Nephron (organoid): ENCODE measurements at regions not wholly inside any gene's neighbourhood (a gene's known extent, or its start where the extent isn't known, plus 50 kb on each side); places are given as distances from the start of the nearest gene placed in this dataset.
"Not testable (repeated sequence)": the region's sequence is repeated elsewhere in the genome, so short reads cannot be mapped to it uniquely, and the experiment has no call there.

Experiments
- H3K27ac Mint-ChIP-seq, 3 experiments: 2 replicates each; pipeline ENCODE4 v1.8.0; 2020; ENCODE audit warnings: mixed read lengths in 3 of 3, mild to moderate bottlenecking in 2 of 3, moderate library complexity in 1 of 3
- H3K27me3 Mint-ChIP-seq: 2 replicates; pipeline ENCODE4 v1.8.0; 2021; ENCODE audit warnings: low read depth, mild to moderate bottlenecking, moderate library complexity, mixed read lengths
- H3K36me3 Mint-ChIP-seq: 2 replicates; pipeline ENCODE4 v1.8.0; 2020; ENCODE audit warnings: low read depth, mixed read lengths
- H3K4me1 Mint-ChIP-seq: 2 replicates; pipeline ENCODE4 v1.8.0; 2020; ENCODE audit warnings: mixed read lengths
- H3K4me3 Mint-ChIP-seq, 3 experiments: 2 replicates each; pipeline ENCODE4 v1.8.0; 2020; ENCODE audit warnings: mild to moderate bottlenecking in 3 of 3, mixed read lengths in 3 of 3, moderate library complexity in 2 of 3
- H3K9me3 Mint-ChIP-seq: 2 replicates; pipeline ENCODE4 v1.8.0; 2020; ENCODE audit warnings: mixed read lengths
- TF ChIP-seq, protein P1 (sequence below), 3 experiments: fragments of 200-600 bp; sonication (generic); IDR thresholded peaks; one replicate each; pipeline ENCODE4 v1.5.0; 2021; ENCODE audit warnings: antibody characterized with exemption in 3 of 3; ENCODE audit not compliant: unreplicated experiment in 3 of 3

DNA sequence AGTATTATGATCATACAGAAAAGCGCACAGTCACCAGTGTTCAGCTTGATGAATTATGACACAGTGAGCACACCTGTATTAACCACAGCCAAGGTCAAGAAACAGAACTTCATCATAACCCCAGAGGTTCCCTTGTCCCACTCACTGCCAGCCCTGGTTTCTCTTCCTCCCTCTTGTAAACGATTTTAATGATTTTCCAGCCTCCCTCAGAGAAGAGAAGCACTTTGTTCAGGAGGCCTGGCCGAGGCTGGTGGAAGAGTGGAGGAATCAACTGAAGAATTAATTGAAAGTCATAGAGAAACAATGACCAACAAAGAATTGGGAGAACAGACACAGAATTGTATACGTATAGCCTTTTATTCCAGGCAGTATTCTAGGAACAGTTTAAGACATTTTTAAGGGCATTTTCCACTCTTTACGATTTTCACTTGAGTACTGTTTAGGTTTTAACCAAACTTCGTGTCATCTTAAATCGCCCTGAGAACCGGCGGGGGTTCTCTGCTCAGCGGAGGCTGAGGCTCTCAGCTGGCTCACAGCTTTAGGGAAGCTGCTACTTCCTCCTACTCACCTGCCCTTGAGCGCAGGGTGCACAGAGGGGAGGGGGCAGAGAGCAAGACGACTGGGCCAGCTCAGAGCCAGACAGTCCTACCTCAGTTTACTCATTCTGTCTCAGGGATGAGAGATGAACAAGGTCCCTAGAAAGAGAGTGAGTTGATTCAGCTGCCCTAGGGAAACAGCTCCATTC is 108.6 kb downstream of the AKAP11 start:
- Mint-ChIP-seq H3K9me3 (peaks cover 17% of the 10 kb centered on the region), H3K27ac (peak overlapping the region in 1 of 3 experiments; percentile 69), H3K36me3 (no peaks in the 10 kb centered on the region), H3K27me3 (no peaks in the 10 kb centered on the region), H3K4me1 (no peaks in the 10 kb centered on the region), H3K4me3 (no peak overlapping the region)
- TF ChIP-seq, protein P1, sequence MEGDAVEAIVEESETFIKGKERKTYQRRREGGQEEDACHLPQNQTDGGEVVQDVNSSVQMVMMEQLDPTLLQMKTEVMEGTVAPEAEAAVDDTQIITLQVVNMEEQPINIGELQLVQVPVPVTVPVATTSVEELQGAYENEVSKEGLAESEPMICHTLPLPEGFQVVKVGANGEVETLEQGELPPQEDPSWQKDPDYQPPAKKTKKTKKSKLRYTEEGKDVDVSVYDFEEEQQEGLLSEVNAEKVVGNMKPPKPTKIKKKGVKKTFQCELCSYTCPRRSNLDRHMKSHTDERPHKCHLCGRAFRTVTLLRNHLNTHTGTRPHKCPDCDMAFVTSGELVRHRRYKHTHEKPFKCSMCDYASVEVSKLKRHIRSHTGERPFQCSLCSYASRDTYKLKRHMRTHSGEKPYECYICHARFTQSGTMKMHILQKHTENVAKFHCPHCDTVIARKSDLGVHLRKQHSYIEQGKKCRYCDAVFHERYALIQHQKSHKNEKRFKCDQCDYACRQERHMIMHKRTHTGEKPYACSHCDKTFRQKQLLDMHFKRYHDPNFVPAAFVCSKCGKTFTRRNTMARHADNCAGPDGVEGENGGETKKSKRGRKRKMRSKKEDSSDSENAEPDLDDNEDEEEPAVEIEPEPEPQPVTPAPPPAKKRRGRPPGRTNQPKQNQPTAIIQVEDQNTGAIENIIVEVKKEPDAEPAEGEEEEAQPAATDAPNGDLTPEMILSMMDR (IDR thresholded peaks at IDR 0.05; ENCODE audit: unreplicated experiment in 3 of 3): no peak

DNA sequence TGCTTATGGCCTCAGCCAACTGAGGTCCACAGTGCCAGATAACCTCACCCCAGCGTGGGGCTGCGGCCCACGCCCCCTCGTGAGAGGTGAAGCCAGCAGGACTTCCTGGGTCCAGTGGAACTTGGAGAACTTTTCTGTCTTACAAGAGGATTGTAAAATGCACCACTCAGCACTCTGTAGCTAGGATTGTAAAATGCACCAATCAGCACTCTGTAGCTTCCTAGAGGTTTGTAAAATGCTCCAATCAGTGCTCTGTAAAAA is 109.1 kb downstream of the AKAP11 start:
- no peaks in the 10 kb centered on the region for H3K36me3 Mint-ChIP-seq
- no peak overlapping the region for H3K27ac Mint-ChIP-seq
- no peaks in the 10 kb centered on the region for H3K4me1 Mint-ChIP-seq
- H3K4me3 Mint-ChIP-seq: no peak overlapping the region
- H3K9me3 Mint-ChIP-seq: peaks cover 17% of the 10 kb centered on the region
- no peaks in the 10 kb centered on the region for H3K27me3 Mint-ChIP-seq
- TF ChIP-seq, protein P1 (IDR thresholded peaks at IDR 0.05; ENCODE audit: unreplicated experiment in 3 of 3): no peak

DNA sequence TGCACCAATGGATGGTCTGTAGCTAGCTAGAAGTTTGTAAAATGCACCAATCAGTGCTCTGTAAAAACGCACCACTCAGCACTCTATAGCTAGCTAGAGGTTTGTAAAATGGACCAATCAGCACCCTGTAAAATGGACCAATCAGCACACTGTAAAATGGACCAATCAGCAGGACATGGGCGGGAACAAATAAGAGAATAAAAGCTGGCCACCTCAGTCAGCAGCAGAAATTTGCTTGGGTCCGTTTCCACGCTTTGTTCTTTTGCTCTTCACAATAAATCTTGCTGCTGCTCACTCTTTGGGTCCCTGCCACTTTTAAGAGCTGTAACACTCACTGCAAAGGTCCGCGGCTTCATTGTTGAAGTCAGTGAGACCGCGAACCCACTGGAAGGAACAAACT is 109.5 kb downstream of the AKAP11 start:
- H3K27me3 Mint-ChIP-seq, H3K4me1 Mint-ChIP-seq, H3K36me3 Mint-ChIP-seq, H3K4me3 Mint-ChIP-seq, H3K27ac Mint-ChIP-seq: not testable (repeated sequence)
- H3K9me3 Mint-ChIP-seq: peaks cover 17% of the 10 kb centered on the region

DNA sequence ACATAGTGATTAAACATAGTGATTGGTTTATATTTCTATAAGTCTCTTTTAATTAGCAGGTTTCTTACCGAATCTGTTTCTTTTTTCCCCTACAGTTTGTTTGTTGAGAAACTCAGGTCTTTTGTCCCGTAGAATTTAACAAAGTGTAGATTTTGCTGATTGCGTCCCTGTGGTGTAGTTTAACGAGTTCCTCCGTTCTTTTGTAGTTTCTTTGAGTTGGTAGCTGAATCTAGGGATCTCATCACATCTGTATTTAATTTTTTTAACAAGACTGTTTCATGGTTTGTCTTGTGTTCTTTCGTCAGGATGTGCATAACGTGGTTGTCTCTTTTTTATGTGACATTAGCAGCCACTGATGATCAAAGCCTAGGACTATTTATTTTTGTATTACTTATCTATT is 111.1 kb downstream of the AKAP11 start:
- Mint-ChIP-seq H3K27ac (no peak overlapping the region), H3K9me3 (peaks cover 17% of the 10 kb centered on the region), H3K4me3 (no peak overlapping the region), H3K27me3 (no peaks in the 10 kb centered on the region), H3K36me3 (no peaks in the 10 kb centered on the region), H3K4me1 (no peaks in the 10 kb centered on the region)
- TF ChIP-seq, protein P1 (IDR thresholded peaks at IDR 0.05; ENCODE audit: unreplicated experiment in 3 of 3): no peak

DNA sequence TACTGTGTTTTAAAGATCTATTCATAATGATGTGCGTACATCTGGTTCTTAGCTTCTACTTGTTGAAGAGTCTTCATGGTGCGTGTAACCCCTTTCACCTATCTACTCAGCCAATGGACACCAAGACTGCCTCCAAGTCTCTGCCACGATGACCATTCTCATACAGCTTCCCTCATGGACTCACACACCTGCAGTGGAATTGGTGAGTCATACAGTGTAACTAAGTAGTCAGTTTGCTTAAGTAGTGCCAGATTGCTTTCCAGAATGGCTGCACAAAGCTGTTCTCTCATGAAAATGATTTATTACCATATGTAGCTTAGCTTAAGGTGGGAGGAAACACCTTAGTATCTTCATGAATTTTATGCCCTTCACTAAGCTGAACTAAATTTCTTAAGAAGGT is 112.3 kb downstream of the AKAP11 start:
- no peaks in the 10 kb centered on the region for H3K4me1 Mint-ChIP-seq
- H3K4me3 Mint-ChIP-seq: no peak overlapping the region
- H3K9me3 Mint-ChIP-seq: peaks cover 17% of the 10 kb centered on the region
- no peaks in the 10 kb centered on the region for H3K36me3 Mint-ChIP-seq
- H3K27ac Mint-ChIP-seq: no peak overlapping the region
- TF ChIP-seq, protein P1 (IDR thresholded peaks at IDR 0.05; ENCODE audit: unreplicated experiment in 3 of 3): no peak
- no peaks in the 10 kb centered on the region for H3K27me3 Mint-ChIP-seq

DNA sequence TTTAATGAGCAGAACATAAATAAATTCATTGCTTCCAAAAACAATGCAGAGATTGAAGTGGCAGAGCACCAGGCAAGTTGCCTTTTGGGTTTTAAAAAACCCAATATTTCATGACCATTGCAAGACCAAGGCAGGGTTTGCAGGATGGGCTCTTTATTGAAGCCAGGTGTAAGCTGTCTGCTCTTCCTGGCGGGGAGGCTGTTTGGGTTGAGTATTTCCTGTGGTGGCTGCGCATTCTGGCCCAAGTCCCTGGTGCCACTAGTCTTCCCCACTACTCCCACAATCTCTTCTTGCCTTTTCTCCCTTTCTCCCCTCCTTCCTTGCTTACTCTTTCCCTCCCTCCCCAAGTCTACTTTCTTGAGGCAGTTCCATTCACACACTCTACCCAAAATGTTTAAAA is 116.4 kb downstream of the AKAP11 start:
- Mint-ChIP-seq H3K4me1 (no peaks in the 10 kb centered on the region), H3K27me3 (no peaks in the 10 kb centered on the region), H3K27ac (no peak overlapping the region), H3K9me3 (peaks cover 4% of the 10 kb centered on the region), H3K4me3 (no peak overlapping the region), H3K36me3 (no peaks in the 10 kb centered on the region)
- TF ChIP-seq, protein P1 (IDR thresholded peaks at IDR 0.05; ENCODE audit: unreplicated experiment in 3 of 3): no peak
